ENCODE measurements at regions not wholly inside any gene's neighbourhood (a gene's known extent, or its start where the extent isn't known, plus 50 kb on each side); places are given as distances from the start of the nearest gene placed in this dataset.
"Not testable (repeated sequence)": the region's sequence is repeated elsewhere in the genome, so short reads cannot be mapped to it uniquely, and the experiment has no call there.

- no peak for ATAC-seq (ENCODE audit: low FRiP score)
- no peak for DNase-seq (ENCODE audit: low spot score)
- TF ChIP-seq, protein P1, sequence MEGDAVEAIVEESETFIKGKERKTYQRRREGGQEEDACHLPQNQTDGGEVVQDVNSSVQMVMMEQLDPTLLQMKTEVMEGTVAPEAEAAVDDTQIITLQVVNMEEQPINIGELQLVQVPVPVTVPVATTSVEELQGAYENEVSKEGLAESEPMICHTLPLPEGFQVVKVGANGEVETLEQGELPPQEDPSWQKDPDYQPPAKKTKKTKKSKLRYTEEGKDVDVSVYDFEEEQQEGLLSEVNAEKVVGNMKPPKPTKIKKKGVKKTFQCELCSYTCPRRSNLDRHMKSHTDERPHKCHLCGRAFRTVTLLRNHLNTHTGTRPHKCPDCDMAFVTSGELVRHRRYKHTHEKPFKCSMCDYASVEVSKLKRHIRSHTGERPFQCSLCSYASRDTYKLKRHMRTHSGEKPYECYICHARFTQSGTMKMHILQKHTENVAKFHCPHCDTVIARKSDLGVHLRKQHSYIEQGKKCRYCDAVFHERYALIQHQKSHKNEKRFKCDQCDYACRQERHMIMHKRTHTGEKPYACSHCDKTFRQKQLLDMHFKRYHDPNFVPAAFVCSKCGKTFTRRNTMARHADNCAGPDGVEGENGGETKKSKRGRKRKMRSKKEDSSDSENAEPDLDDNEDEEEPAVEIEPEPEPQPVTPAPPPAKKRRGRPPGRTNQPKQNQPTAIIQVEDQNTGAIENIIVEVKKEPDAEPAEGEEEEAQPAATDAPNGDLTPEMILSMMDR (IDR thresholded peaks at IDR 0.05): no peak
These were observed 282.1 kb downstream of the HS3ST3B1 start for GRCh38 chr17:14582996-14583395.

DNA sequence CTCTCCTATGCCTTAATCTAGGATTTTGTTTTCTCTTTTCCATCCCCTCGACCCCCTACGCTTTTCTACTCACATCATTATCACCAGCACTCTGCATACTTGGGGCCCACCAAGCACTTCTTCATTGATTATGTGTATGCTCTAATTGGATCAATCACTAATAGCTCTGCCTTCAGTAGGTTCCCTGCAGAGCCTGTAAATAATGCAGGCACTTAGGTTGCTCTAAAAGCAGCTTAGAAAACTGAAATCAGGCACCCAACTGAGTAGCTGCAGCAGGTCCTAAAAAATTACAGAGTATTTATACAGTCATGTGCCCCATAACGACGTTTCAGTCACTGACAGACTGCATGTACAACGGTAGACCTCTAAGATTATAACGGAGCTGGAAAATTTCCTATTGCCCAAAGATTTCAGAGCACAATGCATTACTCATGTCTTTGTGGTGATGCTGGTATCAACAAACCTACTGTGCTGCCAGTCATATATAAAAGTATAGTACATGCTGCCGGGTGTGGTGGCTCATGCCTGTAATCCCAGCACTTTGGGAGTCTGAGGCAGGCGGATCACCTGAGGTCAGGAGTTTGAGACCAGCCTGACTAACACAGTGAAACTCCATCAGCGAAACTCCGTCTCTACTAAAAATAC is 280.4 kb downstream of the HS3ST3B1 start:
- DNase-seq (ENCODE audit: low spot score) (no peak), ATAC-seq (ENCODE audit: low FRiP score) (no peak)
- TF ChIP-seq, protein P1 (IDR thresholded peaks at IDR 0.05): no peak

GRCh38 chr17:14580499-14580898 is 279.6 kb downstream of the HS3ST3B1 start:
- TF ChIP-seq, protein P1 (IDR thresholded peaks at IDR 0.05): no peak
- ATAC-seq (ENCODE audit: low FRiP score) (no peak), DNase-seq (ENCODE audit: low spot score) (no peak)

DNA sequence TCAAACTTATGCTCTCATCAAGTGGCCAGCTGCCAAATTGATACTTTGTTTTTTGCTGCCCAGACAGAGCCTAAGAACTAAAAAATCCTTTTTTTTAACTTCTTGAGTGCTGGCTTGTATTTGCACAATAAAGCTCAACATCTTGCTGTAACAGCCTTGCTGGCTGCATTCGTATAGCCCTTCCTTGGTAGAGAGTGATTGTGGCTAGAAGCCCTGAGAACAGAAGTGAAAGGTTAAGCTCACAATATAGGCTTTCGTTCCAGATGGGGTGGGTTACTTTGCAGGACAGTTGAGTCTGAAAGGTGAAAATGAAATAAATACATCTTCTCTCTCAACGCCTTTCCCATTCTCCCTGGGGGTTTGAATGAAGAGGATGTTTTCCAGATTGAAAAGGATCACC is 278.8 kb downstream of the HS3ST3B1 start:
- TF ChIP-seq, protein P1 (IDR thresholded peaks at IDR 0.05): no peak
- DNase-seq (ENCODE audit: low spot score) (no peak), ATAC-seq (ENCODE audit: low FRiP score) (no peak)

DNA sequence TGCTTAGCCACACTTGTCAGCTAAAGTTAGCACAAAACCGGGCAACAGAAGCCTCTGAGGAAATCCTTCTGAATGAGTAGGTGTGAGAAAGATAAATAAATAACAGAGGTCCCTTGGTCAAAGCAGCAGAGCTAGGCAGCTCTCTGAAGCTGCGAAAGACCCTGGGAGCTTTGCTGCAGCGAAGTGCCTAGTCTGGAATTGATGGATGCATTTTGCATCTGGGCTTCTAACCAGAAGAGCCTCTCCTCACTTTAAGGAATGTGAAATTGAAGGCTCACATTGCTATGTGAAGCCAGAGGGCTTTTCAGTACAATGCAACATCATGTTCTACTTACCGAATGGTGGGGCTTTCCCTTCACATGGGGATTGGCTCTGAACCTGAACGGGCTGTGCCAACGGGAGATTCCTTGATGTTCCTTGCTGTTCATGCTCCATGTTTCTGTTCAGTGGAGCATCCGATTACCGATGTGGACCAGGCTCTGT is 274.6 kb downstream of the HS3ST3B1 start:
- TF ChIP-seq, protein P1 (IDR thresholded peaks at IDR 0.05): no peak
- DNase-seq (ENCODE audit: low spot score): no peak
- ATAC-seq (ENCODE audit: low FRiP score): peak; percentile 86

DNA sequence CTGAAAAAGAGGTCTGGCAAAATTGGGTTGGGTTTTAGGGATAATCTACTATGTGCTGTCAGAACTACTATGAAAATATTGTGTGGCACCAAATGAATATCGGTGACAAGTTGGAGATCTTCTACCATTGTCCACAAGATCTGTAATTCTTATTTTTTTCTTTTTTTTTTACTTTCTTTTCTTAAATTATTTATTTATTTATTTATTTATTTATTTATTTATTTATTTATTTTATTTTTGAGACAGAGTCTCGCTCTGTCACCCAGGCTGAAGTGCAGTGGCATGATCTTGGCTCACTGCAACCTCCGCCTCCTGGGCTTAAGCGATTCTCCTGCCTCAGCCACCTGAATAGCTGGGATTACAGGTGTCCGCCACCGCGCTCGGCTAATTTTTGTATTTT is 259.4 kb downstream of the HS3ST3B1 start:
- DNase-seq (ENCODE audit: low spot score); ATAC-seq (ENCODE audit: low FRiP score): not testable (repeated sequence)

DNA sequence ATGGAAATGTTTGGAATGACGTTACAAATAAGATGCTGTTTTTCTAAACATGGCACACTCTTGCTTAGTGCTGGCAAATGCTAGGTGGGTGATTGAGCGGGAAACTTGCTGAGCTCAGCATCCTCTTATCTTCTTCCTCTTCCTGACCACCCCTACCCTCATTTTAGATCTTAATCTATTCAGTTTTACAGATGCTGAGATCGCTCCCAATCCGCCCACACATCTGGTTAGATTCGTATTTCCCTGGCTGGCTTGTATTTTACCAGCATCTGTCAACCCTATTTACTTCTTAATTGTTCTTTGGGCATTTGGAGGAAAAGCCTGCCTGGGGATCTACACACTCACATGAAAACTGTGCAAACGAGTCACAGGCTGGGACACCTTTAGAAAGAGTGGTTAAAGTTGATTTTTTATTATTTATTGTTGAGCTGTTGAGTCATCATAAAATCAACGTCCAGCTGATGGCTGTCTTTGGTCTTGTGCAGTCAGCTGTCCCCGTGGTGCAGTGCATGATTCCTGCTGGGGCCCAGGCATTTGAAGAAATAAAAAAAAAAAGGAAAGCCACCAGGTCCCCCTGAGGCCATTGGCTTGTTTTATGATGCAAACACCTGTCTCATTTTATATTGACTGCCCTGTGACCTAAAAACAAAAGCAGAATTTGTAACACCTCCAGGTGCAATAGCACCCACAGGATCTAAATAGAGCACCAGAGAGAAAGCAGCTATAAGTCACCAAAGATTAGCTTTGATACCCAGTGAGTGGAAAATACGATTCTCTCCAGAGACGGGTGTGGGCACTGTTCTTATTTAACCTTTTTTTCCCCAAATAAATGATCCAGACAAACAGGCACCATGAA is 258.6 kb downstream of the HS3ST3B1 start:
- TF ChIP-seq, protein P1 (IDR thresholded peaks at IDR 0.05): no peak
- ATAC-seq (ENCODE audit: low FRiP score) (no peak), DNase-seq (ENCODE audit: low spot score) (no peak)

Measured in omental fat pad (tissue), 3 donors.